ENCODE measurements at regions not wholly inside any gene's neighbourhood (a gene's known extent, or its start where the extent isn't known, plus 50 kb on each side); places are given as distances from the start of the nearest gene placed in this dataset.

DNA sequence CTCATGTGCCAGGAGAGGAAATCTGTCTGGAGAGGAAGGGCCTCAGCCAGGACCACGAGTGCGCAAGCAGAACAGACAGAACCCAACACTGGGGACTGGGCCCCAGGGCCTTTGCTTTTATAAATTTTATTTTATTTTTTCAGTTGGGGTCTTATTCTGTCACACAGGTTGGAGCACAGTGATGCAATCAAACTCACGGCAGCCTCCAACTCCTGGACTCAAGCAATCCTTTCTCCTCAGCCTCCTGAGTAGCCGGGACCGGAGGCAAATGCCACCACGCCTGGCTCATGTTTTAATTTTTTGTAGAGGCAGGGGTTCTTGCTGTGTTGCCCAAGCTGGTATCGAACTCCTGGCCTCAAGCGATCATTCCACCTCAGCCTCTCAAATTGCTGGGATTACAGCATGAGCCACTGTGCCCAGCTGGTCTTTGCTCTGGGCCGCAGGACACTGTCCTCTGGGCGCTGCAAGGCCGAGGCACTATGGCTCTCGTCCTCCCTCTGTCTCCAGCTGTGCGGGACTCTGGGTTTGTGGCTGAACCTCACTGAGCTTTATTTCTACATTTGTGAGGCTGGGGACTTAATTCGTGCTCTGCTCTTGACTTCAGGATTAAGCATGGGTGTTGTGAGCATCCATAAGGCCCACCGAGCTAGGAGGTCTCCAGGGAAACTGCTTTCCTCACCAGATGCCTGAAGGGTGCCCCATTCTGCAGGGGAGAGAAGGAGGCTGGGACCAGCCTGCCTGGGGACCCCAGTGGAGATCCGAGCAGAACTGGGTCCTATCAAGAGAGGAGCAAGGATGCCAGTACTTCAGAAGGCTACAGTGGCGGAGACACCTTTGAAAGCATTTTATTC is 144.2 kb upstream of the VSTM2B start:
- TF ChIP-seq, protein P1, sequence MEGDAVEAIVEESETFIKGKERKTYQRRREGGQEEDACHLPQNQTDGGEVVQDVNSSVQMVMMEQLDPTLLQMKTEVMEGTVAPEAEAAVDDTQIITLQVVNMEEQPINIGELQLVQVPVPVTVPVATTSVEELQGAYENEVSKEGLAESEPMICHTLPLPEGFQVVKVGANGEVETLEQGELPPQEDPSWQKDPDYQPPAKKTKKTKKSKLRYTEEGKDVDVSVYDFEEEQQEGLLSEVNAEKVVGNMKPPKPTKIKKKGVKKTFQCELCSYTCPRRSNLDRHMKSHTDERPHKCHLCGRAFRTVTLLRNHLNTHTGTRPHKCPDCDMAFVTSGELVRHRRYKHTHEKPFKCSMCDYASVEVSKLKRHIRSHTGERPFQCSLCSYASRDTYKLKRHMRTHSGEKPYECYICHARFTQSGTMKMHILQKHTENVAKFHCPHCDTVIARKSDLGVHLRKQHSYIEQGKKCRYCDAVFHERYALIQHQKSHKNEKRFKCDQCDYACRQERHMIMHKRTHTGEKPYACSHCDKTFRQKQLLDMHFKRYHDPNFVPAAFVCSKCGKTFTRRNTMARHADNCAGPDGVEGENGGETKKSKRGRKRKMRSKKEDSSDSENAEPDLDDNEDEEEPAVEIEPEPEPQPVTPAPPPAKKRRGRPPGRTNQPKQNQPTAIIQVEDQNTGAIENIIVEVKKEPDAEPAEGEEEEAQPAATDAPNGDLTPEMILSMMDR (IDR thresholded peaks at IDR 0.05; ENCODE audit: insufficient read depth, low read length) = no peak
- TF ChIP-seq POLR2AphosphoS5 (IDR thresholded peaks at IDR 0.05; ENCODE audit: low read depth) = no peak
- TF ChIP-seq GABPA (IDR thresholded peaks at IDR 0.05; ENCODE audit: low read depth) = no peak

Measured in HL-60 (cell line).